ENCODE measurements at regions not wholly inside any gene's neighbourhood (a gene's known extent, or its start where the extent isn't known, plus 50 kb on each side); places are given as distances from the start of the nearest gene placed in this dataset.
"Not testable (repeated sequence)": the region's sequence is repeated elsewhere in the genome, so short reads cannot be mapped to it uniquely, and the experiment has no call there.

DNA sequence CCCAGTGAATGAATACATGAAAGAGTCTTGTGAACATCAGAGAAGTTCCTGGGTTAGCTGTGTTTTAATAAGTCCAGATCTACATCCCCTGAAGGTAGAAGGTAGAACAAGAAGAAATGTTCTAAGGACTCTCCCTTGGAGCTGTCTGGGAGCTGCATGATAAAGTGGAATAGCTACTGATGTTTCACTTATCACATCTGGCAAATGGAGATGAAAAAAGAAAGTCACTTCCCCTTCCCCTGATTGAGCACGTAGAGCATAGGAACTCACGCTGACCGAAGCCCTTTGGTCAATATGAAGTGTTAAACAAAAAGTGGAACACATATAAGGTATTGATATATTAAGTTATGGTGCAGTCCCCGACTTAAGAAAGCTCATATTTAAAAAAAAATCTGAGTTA, 53.2 kb upstream of the PARP1 start:
- no peaks in the 10 kb centered on the region for H3K9me3 ChIP-seq
- no peak overlapping the region for H3K27ac ChIP-seq
- H3K36me3 ChIP-seq, result no peaks in the 10 kb centered on the region
- TF ChIP-seq, protein P1, sequence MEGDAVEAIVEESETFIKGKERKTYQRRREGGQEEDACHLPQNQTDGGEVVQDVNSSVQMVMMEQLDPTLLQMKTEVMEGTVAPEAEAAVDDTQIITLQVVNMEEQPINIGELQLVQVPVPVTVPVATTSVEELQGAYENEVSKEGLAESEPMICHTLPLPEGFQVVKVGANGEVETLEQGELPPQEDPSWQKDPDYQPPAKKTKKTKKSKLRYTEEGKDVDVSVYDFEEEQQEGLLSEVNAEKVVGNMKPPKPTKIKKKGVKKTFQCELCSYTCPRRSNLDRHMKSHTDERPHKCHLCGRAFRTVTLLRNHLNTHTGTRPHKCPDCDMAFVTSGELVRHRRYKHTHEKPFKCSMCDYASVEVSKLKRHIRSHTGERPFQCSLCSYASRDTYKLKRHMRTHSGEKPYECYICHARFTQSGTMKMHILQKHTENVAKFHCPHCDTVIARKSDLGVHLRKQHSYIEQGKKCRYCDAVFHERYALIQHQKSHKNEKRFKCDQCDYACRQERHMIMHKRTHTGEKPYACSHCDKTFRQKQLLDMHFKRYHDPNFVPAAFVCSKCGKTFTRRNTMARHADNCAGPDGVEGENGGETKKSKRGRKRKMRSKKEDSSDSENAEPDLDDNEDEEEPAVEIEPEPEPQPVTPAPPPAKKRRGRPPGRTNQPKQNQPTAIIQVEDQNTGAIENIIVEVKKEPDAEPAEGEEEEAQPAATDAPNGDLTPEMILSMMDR (IDR thresholded peaks at IDR 0.05), result no peak
- DNase-seq (ENCODE audit: low spot score in 2 of 2), result no peak
- H3K4me1 ChIP-seq, result no peaks in the 10 kb centered on the region
- intact Hi-C loops (cut with DNase I), result no loop called here
- no peak overlapping the region for H3K4me3 ChIP-seq
- H3K27me3 ChIP-seq, result no peaks in the 10 kb centered on the region

DNA sequence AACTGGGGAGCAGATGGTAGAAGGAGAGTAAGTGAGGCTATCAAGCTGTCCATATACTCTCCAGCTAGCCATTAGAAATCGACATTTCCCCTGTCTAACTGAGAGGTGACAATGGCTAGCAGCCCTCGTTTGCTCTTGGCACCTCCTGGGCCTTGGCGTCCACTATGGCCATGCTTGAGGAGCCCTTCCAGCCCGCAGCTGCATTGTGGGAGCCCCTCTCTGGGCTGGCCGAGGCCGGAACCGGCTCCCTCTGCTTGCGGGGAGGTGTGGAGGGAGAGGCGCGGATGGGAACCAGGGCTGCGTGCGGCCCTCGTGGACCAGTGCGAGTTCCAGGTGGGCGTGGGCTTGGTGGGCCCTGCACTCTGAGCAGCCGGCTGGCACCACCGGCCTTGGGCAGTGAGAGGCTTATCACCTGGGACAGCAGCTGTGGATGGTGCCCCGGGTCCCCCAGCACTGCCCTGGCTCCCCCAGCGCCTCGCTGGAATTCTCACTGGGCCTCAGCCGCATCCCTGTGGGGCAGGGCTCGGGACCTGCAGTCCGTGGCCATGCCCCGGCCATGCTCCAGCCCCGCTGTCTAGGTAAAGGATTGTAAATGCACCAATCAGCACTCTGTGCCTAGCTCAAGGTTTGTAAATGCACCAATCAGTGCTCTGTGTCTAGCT, 56.2 kb upstream of the PARP1 start:
- H3K4me3 ChIP-seq, result no peak overlapping the region
- intact Hi-C loops (cut with DNase I), result no loop called here
- H3K27me3 ChIP-seq, result no peaks in the 10 kb centered on the region
- H3K9me3 ChIP-seq, result no peaks in the 10 kb centered on the region
- TF ChIP-seq, protein P1 (IDR thresholded peaks at IDR 0.05), result no peak
- no peak for DNase-seq (ENCODE audit: low spot score in 2 of 2)
- H3K27ac ChIP-seq, result no peak overlapping the region
- no peaks in the 10 kb centered on the region for H3K4me1 ChIP-seq
- H3K36me3 ChIP-seq, result no peaks in the 10 kb centered on the region

DNA sequence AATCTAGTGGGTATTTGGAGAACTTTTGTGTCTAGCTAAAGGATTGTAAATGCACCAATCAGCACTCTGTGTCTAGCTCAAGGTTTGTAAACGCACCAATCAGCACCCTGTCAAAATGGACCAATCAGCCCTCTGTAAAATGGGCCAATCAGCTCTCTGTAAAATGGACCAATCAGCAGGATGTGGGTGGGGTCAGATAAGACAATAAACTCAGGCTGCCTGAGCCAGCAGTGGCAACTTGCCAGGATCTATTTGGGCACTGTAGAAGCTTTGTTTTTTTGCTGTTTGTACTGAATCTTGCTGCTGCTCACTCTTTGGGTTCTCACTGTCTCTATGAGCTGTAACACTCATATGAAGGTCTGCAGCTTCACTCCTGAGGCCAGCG, 56.7 kb upstream of the PARP1 start:
- H3K36me3 ChIP-seq; H3K4me1 ChIP-seq; DNase-seq (ENCODE audit: low spot score in 2 of 2); H3K27me3 ChIP-seq; H3K9me3 ChIP-seq; intact Hi-C loops (cut with DNase I); H3K27ac ChIP-seq; H3K4me3 ChIP-seq: not testable (repeated sequence)

DNA sequence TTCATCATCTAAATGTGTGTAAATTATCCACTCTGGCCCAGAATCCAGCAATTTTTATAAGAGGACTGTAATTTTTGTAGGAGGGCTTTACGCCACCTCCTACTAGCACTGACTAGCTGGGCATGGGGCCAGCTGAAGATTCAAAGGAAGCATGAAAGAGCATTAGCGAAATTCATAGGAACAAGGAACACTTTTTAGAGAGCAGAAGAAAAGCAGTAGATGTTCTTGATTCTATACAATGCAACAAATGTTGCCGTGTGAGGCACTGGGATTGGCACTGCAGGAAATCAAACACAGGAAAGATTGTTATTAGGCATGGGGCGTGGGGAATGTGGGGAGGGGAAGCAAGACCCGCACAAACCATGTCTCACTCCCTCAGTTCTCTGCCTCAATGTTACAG, 58.4 kb upstream of the PARP1 start:
- H3K27me3 ChIP-seq, result no peaks in the 10 kb centered on the region
- H3K36me3 ChIP-seq, result no peaks in the 10 kb centered on the region
- TF ChIP-seq, protein P1 (IDR thresholded peaks at IDR 0.05), result no peak
- intact Hi-C loops (cut with DNase I), result no loop called here
- H3K27ac ChIP-seq, result no peak overlapping the region
- no peaks in the 10 kb centered on the region for H3K9me3 ChIP-seq
- H3K4me1 ChIP-seq, result no peaks in the 10 kb centered on the region
- no peak for DNase-seq (ENCODE audit: low spot score in 2 of 2)
- H3K4me3 ChIP-seq, result no peak overlapping the region

DNA sequence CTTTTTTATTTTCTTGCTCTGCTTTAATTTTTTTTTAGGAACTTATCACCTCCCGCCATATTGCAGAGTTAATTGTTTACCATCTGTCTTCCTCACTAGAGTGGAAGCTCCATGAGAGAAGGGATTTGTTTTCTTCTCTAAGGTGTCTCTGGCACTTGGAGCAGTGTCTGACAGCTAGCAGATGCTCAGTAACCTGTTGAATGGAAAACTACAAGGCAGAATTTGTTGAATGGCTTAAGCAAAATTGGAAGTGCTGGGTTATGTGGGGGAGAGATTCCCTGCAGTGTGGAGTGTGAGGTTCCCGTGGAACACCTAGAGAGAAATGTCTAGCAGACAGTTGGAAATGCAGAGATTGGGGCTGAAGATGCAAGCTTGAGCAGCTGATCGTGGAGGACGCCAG, 59.5 kb upstream of the PARP1 start:
- TF ChIP-seq, protein P1 (IDR thresholded peaks at IDR 0.05), result no peak
- intact Hi-C loops (cut with DNase I), result no loop called here
- no peak for DNase-seq (ENCODE audit: low spot score in 2 of 2)

DNA sequence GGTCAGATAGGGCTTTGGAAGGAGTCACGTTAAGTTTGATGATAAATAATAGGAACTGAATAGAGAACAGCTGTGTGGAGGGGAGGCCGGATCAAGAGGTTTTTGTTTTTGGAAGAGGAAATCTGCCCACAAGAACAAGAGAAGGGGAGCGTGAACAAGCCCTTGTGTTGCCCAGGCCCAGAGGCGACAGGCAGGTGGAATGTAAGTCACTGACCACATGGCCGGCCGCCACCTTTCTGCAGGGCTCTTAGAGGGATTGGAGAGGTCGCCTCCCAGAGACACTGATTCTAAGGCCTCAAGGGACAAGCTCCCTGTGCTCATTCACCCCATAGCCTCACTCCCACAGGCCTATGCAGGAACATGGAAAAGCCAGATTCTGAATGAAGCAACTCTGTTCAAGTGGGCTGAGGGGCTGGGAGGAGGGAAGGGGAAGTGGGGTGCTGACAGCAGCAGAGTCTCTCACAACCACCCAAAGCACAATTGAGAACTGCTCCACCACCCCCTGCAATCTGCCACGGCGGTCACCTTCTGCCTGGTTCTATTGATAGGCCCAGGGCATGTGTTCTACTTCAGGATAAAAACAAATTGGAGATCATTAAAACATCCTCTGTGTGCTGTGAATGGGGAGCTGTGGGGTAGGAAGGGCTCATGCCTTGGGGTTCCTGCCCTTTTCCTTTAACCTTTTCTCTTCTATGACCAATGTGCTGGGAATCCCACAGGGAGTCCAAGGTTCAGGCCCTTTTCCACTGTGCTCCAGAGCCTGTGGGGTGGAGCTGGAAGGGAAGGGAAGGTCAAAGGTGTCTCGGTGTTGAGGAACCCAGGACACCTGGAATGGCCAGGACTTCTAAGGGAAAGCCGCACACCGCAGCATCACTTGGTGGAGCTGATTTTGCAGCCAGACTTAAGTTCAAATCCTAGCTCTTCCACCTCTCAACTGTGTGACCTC, 63.3 kb upstream of the PARP1 start:
- Histone ChIP-seq H3K4me3 (no peak overlapping the region), H3K27ac (no peak overlapping the region), H3K36me3 (no peaks in the 10 kb centered on the region), H3K9me3 (no peaks in the 10 kb centered on the region), H3K4me1 (no peaks in the 10 kb centered on the region), H3K27me3 (no peaks in the 10 kb centered on the region)
- intact Hi-C loops (cut with DNase I), result no loop called here
- DNase-seq (ENCODE audit: low spot score in 2 of 2), result no peak
- TF ChIP-seq, protein P1 (IDR thresholded peaks at IDR 0.05), result no peak

More for the DNA sequence above, 59.5 kb upstream of the PARP1 start:
- Histone ChIP-seq H3K27ac (no peak overlapping the region), H3K27me3 (no peaks in the 10 kb centered on the region), H3K9me3 (no peaks in the 10 kb centered on the region), H3K4me1 (no peaks in the 10 kb centered on the region), H3K36me3 (no peaks in the 10 kb centered on the region), H3K4me3 (no peak overlapping the region)
